GM23248 (cell line): ENCODE measurements at regions not wholly inside any gene's neighbourhood (a gene's known extent, or its start where the extent isn't known, plus 50 kb on each side); places are given as distances from the start of the nearest gene placed in this dataset.

ENCODE experiments used
- EZH2 ChIP-seq: fragments of 200-600 bp; sonication (generic); IDR thresholded peaks from 2 replicates; pipeline ENCODE4 v1.6.1; 2018; ENCODE audit warnings: antibody characterized with exemption, mild to moderate bottlenecking; ENCODE audit not compliant: insufficient read depth, poor library complexity, severe bottlenecking
- EZH2phosphoT487 ChIP-seq: fragments of 200-600 bp; sonication (generic); IDR thresholded peaks from 2 replicates; pipeline ENCODE4 v1.6.1; 2018; ENCODE audit warnings: antibody characterized with exemption, moderate library complexity, mild to moderate bottlenecking, low read depth; ENCODE audit not compliant: insufficient read depth

GRCh38 chr10:78963074-78964034 is 105.4 kb upstream of the ZMIZ1 start:
- TF ChIP-seq EZH2, result no peak
- no peak for TF ChIP-seq EZH2phosphoT487
